Coronary artery (tissue), 2 donors: ENCODE measurements at regions not wholly inside any gene's neighbourhood (a gene's known extent, or its start where the extent isn't known, plus 50 kb on each side); places are given as distances from the start of the nearest gene placed in this dataset.

ENCODE experiments used
- DNase-seq: peaks from one replicate; pipeline ENCODE4 v3.0.0-alpha.2; 2017; ENCODE audit warnings: low spot score
- H3K27ac ChIP-seq, 2 donors: fragments of 200-600 bp; sonication (generic); one replicate each; pipeline ENCODE4 v1.5.1; 2016 to 2019
- H3K4me3 ChIP-seq: fragments of 200-600 bp; sonication (generic); 2 replicates; pipeline ENCODE4 v1.5.1; 2016; ENCODE audit warnings: mild to moderate bottlenecking, moderate library complexity
- TF ChIP-seq, protein P1 (sequence below): fragments of 200-600 bp; sonication (generic); IDR thresholded peaks from one replicate; pipeline ENCODE4 v1.5.1; 2019; ENCODE audit warnings: antibody characterized with exemption

DNA sequence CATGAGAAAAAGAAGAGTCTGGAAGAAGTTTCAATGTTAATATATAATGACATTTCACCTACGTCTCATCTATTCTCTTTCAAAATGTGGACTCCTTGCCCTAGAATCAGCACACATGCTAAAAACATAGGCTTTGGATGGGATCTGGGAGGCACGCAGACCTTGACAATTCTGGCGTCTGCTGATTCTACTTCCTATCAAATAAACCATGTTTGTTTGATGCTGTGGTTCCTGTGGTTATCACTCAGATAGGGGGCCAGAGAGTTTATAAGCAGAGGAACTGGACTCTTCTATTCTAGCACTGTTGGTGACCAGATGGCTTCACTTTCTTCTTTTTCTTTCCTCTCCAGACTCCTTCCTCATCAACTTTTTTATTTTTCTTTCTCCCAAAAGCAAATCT, 336.8 kb downstream of the DIPK2A start:
- no peak overlapping the region for H3K4me3 ChIP-seq
- H3K27ac ChIP-seq = no peak overlapping the region
- TF ChIP-seq, protein P1, sequence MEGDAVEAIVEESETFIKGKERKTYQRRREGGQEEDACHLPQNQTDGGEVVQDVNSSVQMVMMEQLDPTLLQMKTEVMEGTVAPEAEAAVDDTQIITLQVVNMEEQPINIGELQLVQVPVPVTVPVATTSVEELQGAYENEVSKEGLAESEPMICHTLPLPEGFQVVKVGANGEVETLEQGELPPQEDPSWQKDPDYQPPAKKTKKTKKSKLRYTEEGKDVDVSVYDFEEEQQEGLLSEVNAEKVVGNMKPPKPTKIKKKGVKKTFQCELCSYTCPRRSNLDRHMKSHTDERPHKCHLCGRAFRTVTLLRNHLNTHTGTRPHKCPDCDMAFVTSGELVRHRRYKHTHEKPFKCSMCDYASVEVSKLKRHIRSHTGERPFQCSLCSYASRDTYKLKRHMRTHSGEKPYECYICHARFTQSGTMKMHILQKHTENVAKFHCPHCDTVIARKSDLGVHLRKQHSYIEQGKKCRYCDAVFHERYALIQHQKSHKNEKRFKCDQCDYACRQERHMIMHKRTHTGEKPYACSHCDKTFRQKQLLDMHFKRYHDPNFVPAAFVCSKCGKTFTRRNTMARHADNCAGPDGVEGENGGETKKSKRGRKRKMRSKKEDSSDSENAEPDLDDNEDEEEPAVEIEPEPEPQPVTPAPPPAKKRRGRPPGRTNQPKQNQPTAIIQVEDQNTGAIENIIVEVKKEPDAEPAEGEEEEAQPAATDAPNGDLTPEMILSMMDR = no peak
- DNase-seq = no peak

GRCh38 chr3:144312702-144313101, 341.1 kb downstream of the DIPK2A start:
- no peak for DNase-seq
- TF ChIP-seq, protein P1 = no peak
- Histone ChIP-seq H3K4me3 (no peak overlapping the region), H3K27ac (no peak overlapping the region)

DNA sequence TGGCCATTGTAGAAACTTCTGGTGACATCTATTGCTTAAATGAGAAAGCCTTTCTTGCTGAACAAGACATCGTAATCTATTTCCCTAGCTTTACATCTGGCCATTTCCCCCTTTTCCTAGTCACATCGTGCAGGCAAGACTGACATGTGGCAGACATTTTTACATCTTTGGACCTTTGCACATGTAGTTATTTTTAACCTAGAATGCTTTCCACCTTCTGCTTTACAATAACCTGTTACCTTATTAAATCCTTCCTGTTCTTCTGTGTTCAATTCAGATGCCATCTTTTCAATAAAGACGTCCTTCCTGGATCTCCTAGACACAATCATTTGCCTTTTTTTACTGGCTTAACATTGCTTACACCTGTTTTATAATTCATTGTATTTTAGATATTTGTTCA, 343.3 kb downstream of the DIPK2A start:
- TF ChIP-seq, protein P1 = no peak
- Histone ChIP-seq H3K27ac (no peak overlapping the region), H3K4me3 (no peak overlapping the region)
- no peak for DNase-seq

DNA sequence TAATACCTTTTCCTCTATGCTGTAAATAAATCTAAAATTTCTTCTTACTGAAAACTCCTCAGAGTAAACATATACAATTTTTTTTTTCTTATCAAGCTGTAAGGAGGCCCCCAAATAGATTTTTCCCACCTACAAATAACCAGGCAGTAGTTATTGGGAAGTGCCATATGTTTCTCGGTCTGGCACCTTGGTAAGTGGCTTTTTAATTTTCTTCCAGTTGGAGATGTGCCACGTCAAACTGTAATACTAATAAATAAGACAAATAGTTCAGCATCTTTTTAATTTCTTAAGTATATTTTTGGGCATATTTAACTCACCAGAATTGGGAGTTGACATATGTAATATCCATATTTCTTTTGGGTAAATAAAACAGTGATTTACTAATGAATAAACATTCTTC, 346.3 kb downstream of the DIPK2A start:
- no peak overlapping the region for H3K27ac ChIP-seq
- no peak for DNase-seq
- TF ChIP-seq, protein P1 = no peak
- H3K4me3 ChIP-seq = no peak overlapping the region

- no peak for DNase-seq
- Histone ChIP-seq H3K4me3 (no peak overlapping the region), H3K27ac (no peak overlapping the region)
- TF ChIP-seq, protein P1 = no peak
Observed at GRCh38 chr3:144324076-144324475, 352.5 kb downstream of the DIPK2A start.

DNA sequence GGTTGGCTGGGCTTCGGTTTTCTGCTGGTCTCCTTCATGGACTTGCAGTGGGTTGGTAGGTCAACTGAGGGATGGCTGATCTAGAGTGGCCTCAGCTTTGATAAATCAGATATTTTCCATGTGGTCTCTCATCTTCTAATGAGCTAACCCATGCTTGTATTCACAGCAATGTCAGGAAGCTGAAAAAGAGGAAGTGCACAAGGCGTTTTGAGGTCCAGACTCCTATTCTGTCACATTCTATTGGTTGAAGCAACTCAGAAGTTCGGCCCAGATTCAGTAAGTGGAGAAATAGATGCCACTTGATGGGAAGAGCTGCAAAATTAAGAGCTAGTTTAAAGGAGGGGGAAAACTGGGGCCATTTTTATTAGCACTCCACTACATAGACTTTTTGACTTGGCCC, 361.2 kb downstream of the DIPK2A start:
- TF ChIP-seq, protein P1 = no peak
- H3K27ac ChIP-seq = no peak overlapping the region

DNA sequence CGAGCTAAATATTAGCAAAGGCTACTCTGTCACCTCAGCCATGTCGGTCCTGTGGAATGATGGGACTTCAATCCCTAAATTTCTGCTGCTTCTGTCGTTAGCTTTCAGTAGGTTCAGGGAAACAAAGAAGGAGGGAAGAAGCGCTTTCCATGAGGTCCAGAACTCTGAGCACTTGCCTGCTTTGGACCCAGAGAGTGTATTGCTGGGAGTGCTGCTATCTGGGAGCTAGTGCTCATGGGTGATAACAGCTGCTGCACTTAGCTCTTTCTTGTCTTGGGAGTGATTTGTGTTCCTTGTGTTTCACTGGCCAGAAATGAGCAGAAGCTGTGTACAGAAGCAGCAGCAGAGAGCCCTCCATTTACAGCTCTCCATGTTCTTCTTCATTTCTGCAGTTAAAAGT, 369.8 kb downstream of the DIPK2A start:
- no peak overlapping the region for H3K4me3 ChIP-seq
- H3K27ac ChIP-seq = no peak overlapping the region
- no peak for DNase-seq
- TF ChIP-seq, protein P1 = no peak

More for the DNA sequence above, 361.2 kb downstream of the DIPK2A start:
- no peak overlapping the region for H3K4me3 ChIP-seq
- no peak for DNase-seq
